BLaER1 treated with 17β-estradiol and CSF1 and Interleukin-3, amounts not matched to agents 10 nM and 100 nM (cell line): ENCODE measurements at regions not wholly inside any gene's neighbourhood (a gene's known extent, or its start where the extent isn't known, plus 50 kb on each side); places are given as distances from the start of the nearest gene placed in this dataset.

ENCODE experiments used
- H3K27ac ChIP-seq, 11 experiments: shearing (Covaris generic); formaldehyde crosslinking; 2 replicates each; pipeline ENCODE4 v1.8.1; 2022
- H3K27me3 ChIP-seq, 11 experiments: shearing (Covaris generic); formaldehyde crosslinking; 2 replicates each; pipeline ENCODE4 v1.8.1; 2022
- H3K36me3 ChIP-seq, 11 experiments: shearing (Covaris generic); formaldehyde crosslinking; 2 replicates each; pipeline ENCODE4 v1.8.1; 2022
- H3K4me1 ChIP-seq, 10 experiments: shearing (Covaris generic); formaldehyde crosslinking; 2 replicates each; pipeline ENCODE4 v1.8.1; 2022
- H3K4me2 ChIP-seq, 11 experiments: shearing (Covaris generic); formaldehyde crosslinking; 2 replicates each; pipeline ENCODE4 v1.8.1; 2022
- H3K4me3 ChIP-seq, 10 experiments: shearing (Covaris generic); formaldehyde crosslinking; 2 replicates each; pipeline ENCODE4 v1.8.1; 2022
- H3K9ac ChIP-seq, 11 experiments: shearing (Covaris generic); formaldehyde crosslinking; 2 replicates each; pipeline ENCODE4 v1.8.1; 2022
- H3K9me3 ChIP-seq, 11 experiments: shearing (Covaris generic); formaldehyde crosslinking; replicated peaks in 1 of 11; 2 replicates each; pipeline ENCODE4 v1.8.1; 2022
- H4K20me1 ChIP-seq, 11 experiments: shearing (Covaris generic); formaldehyde crosslinking; 2 replicates each; pipeline ENCODE4 v1.8.1; 2022
- Cebpa-rat ChIP-seq, 11 experiments: shearing (Covaris generic); IDR thresholded peaks; 2 replicates each; pipeline ENCODE4 v1.8.1; 2022

- no peak overlapping the region for H3K4me2 ChIP-seq
- no peak for TF ChIP-seq Cebpa-rat (IDR thresholded peaks at IDR 0.05)
Observed at GRCh38 chr15:100703032-100703578, 100.7 kb downstream of the ASB7 start.

GRCh38 chr15:100703671-100704070 lies 101.3 kb downstream of the ASB7 start:
- no peak overlapping the region for H3K4me2 ChIP-seq
- no peak for TF ChIP-seq Cebpa-rat (IDR thresholded peaks at IDR 0.05)
- H3K36me3 ChIP-seq, result no peaks in the 10 kb centered on the region
- no peak overlapping the region for H3K27ac ChIP-seq
- no peak overlapping the region for H3K4me3 ChIP-seq
- H3K27me3 ChIP-seq, result no peaks in the 10 kb centered on the region
- no peaks in the 10 kb centered on the region for H4K20me1 ChIP-seq
- H3K4me1 ChIP-seq, result no peaks in the 10 kb centered on the region
- peaks cover 0 to 14% (median 0%) of the 10 kb centered on the region in 11 experiments; a peak in 2 of 22 replicates for H3K9me3 ChIP-seq
- no peak overlapping the region for H3K9ac ChIP-seq

More at GRCh38 chr15:100703032-100703578, 100.7 kb downstream of the ASB7 start:
- Histone ChIP-seq H4K20me1 (no peaks in the 10 kb centered on the region), H3K4me1 (no peaks in the 10 kb centered on the region), H3K4me3 (no peak overlapping the region), H3K36me3 (no peaks in the 10 kb centered on the region), H3K27me3 (no peaks in the 10 kb centered on the region), H3K27ac (no peak overlapping the region), H3K9ac (no peak overlapping the region), H3K9me3 (peaks cover 0 to 14% (median 0%) of the 10 kb centered on the region in 11 experiments; a peak in 2 of 22 replicates)

GRCh38 chr15:100704281-100705055 lies 102.1 kb downstream of the ASB7 start:
- Histone ChIP-seq H3K27ac (no peak overlapping the region), H3K4me3 (no peak overlapping the region), H3K27me3 (no peaks in the 10 kb centered on the region), H3K9ac (no peak overlapping the region), H3K36me3 (no peaks in the 10 kb centered on the region), H3K9me3 (peaks cover 0 to 14% (median 0%) of the 10 kb centered on the region in 11 experiments; a peak in 2 of 22 replicates), H4K20me1 (no peaks in the 10 kb centered on the region), H3K4me2 (no peak overlapping the region), H3K4me1 (no peaks in the 10 kb centered on the region)
- no peak for TF ChIP-seq Cebpa-rat (IDR thresholded peaks at IDR 0.05)

GRCh38 chr15:100705065-100705464 lies 102.7 kb downstream of the ASB7 start:
- TF ChIP-seq Cebpa-rat (IDR thresholded peaks at IDR 0.05), result no peak
- Histone ChIP-seq H3K4me1 (no peaks in the 10 kb centered on the region), H3K36me3 (no peaks in the 10 kb centered on the region), H3K9me3 (peaks cover 0 to 14% (median 0%) of the 10 kb centered on the region in 11 experiments; a peak in 2 of 22 replicates), H3K9ac (no peak overlapping the region), H3K4me3 (no peak overlapping the region), H3K27me3 (no peaks in the 10 kb centered on the region), H3K4me2 (no peak overlapping the region), H4K20me1 (no peaks in the 10 kb centered on the region), H3K27ac (no peak overlapping the region)

- TF ChIP-seq Cebpa-rat (IDR thresholded peaks at IDR 0.05), result no peak
- Histone ChIP-seq H3K4me3 (no peak overlapping the region), H3K9me3 (peaks cover 0 to 14% (median 0%) of the 10 kb centered on the region in 11 experiments; a peak in 2 of 22 replicates), H4K20me1 (no peaks in the 10 kb centered on the region), H3K27me3 (no peaks in the 10 kb centered on the region), H3K4me1 (no peaks in the 10 kb centered on the region), H3K9ac (no peak overlapping the region), H3K27ac (no peak overlapping the region), H3K4me2 (no peak overlapping the region), H3K36me3 (no peaks in the 10 kb centered on the region)
Observed at GRCh38 chr15:100705841-100706240, 103.5 kb downstream of the ASB7 start.

GRCh38 chr15:100707229-100707628 lies 104.8 kb downstream of the ASB7 start:
- Histone ChIP-seq H3K9me3 (peaks cover 0 to 14% (median 0%) of the 10 kb centered on the region in 11 experiments; a peak in 2 of 22 replicates), H3K4me2 (no peak overlapping the region), H3K27me3 (no peaks in the 10 kb centered on the region), H3K9ac (no peak overlapping the region), H3K4me3 (no peak overlapping the region), H3K36me3 (no peaks in the 10 kb centered on the region), H3K27ac (no peak overlapping the region), H3K4me1 (no peaks in the 10 kb centered on the region), H4K20me1 (no peaks in the 10 kb centered on the region)
- no peak for TF ChIP-seq Cebpa-rat (IDR thresholded peaks at IDR 0.05)

GRCh38 chr15:100708916-100709315 lies 106.5 kb downstream of the ASB7 start:
- no peaks in the 10 kb centered on the region for H3K4me1 ChIP-seq
- no peaks in the 10 kb centered on the region for H3K27me3 ChIP-seq
- H3K4me2 ChIP-seq, result no peak overlapping the region
- no peaks in the 10 kb centered on the region for H3K36me3 ChIP-seq
- H3K9ac ChIP-seq, result no peak overlapping the region
- H4K20me1 ChIP-seq, result no peaks in the 10 kb centered on the region
- peaks cover 0 to 10% (median 0%) of the 10 kb centered on the region in 11 experiments; a peak in 2 of 22 replicates for H3K9me3 ChIP-seq
- H3K27ac ChIP-seq, result no peak overlapping the region
- TF ChIP-seq Cebpa-rat (IDR thresholded peaks at IDR 0.05), result no peak
- no peak overlapping the region for H3K4me3 ChIP-seq

GRCh38 chr15:100710222-100710621 lies 107.8 kb downstream of the ASB7 start:
- H3K9me3 ChIP-seq, result peaks cover 0 to 10% (median 0%) of the 10 kb centered on the region in 11 experiments; a peak in 2 of 22 replicates

GRCh38 chr15:100710744-100711515 lies 108.5 kb downstream of the ASB7 start:
- H4K20me1 ChIP-seq, result no peaks in the 10 kb centered on the region
- H3K4me3 ChIP-seq, result no peak overlapping the region
- no peaks in the 10 kb centered on the region for H3K4me1 ChIP-seq
- H3K9me3 ChIP-seq, result peaks cover 0 to 10% (median 0%) of the 10 kb centered on the region in 11 experiments; a peak in 2 of 22 replicates
- no peaks in the 10 kb centered on the region for H3K27me3 ChIP-seq
- H3K27ac ChIP-seq, result no peak overlapping the region
- no peak overlapping the region for H3K4me2 ChIP-seq
- no peak for TF ChIP-seq Cebpa-rat (IDR thresholded peaks at IDR 0.05)
- H3K9ac ChIP-seq, result no peak overlapping the region
- no peaks in the 10 kb centered on the region for H3K36me3 ChIP-seq

More at GRCh38 chr15:100710222-100710621, 107.8 kb downstream of the ASB7 start:
- H3K27me3 ChIP-seq, result no peaks in the 10 kb centered on the region
- no peak overlapping the region for H3K4me3 ChIP-seq
- H4K20me1 ChIP-seq, result no peaks in the 10 kb centered on the region
- H3K4me1 ChIP-seq, result no peaks in the 10 kb centered on the region
- no peak for TF ChIP-seq Cebpa-rat (IDR thresholded peaks at IDR 0.05)
- no peak overlapping the region for H3K27ac ChIP-seq
- no peaks in the 10 kb centered on the region for H3K36me3 ChIP-seq
- H3K9ac ChIP-seq, result no peak overlapping the region
- no peak overlapping the region for H3K4me2 ChIP-seq
